ENCODE measurements at regions not wholly inside any gene's neighbourhood (a gene's known extent, or its start where the extent isn't known, plus 50 kb on each side); places are given as distances from the start of the nearest gene placed in this dataset.

DNA sequence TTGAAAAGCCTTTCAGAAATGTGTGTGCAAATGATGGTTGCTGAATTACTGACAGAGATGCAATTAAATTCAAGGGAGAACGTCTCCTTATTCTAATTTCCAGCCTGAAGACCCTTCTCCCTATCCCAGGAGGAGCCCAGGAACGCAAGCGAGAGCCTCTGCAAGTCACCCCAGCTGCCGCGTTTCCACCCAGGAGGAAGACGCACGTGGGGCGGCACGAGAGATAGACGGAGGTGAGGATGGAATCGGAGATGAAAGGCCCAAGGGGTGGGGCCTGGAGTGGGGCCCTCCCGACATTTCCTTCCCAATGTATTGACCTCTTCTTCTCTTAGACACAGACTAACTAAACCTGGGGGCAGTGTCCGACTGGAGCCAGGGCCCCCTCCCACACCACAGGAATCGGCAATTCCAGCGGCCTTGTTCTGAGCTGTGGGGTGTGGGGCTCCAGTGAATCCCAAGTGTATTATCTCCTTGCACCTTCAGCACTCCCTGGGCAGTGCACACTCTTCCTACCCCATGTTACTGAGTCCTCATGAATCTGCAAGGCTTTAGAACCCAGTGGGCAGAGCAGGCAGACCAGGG lies 322.5 kb downstream of the AJAP1 start:
- in situ Hi-C loops (cut with MboI; ENCODE audit: low pct_ligation_motif_present in 1 of 4, low pct_unique_long_range_greater_than_20kb in 1 of 4, low sequenced_read_pairs in 3 of 4) (no loop called here), intact Hi-C loops (cut with DNase I; ENCODE audit: low total_unique reads) (no loop called here)
- Histone ChIP-seq H3K4me1 (no peaks in the 10 kb centered on the region), H3K4me3 (no peak overlapping the region), H3K27ac (peak overlapping the region in 1 of 4 donors; percentile 19), H3K27me3 (no peaks in the 10 kb centered on the region), H3K36me3 (no peaks in the 10 kb centered on the region), H3K9me3 (no peaks in the 10 kb centered on the region)
- 84 to 100% methylated on average over 2 to 15 of the region's 15 CpGs for WGBS, 2 donors (ENCODE audit: low coverage in 1 of 2)
- DNase-seq: no peak
- TF ChIP-seq POLR2A (IDR thresholded peaks at IDR 0.05) (no peak), EP300 (IDR thresholded peaks at IDR 0.05; ENCODE audit: low read depth) (no peak), POLR2AphosphoS5 (IDR thresholded peaks at IDR 0.05) (no peak)
- TF ChIP-seq, protein P1, sequence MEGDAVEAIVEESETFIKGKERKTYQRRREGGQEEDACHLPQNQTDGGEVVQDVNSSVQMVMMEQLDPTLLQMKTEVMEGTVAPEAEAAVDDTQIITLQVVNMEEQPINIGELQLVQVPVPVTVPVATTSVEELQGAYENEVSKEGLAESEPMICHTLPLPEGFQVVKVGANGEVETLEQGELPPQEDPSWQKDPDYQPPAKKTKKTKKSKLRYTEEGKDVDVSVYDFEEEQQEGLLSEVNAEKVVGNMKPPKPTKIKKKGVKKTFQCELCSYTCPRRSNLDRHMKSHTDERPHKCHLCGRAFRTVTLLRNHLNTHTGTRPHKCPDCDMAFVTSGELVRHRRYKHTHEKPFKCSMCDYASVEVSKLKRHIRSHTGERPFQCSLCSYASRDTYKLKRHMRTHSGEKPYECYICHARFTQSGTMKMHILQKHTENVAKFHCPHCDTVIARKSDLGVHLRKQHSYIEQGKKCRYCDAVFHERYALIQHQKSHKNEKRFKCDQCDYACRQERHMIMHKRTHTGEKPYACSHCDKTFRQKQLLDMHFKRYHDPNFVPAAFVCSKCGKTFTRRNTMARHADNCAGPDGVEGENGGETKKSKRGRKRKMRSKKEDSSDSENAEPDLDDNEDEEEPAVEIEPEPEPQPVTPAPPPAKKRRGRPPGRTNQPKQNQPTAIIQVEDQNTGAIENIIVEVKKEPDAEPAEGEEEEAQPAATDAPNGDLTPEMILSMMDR (IDR thresholded peaks at IDR 0.05): no peak

DNA sequence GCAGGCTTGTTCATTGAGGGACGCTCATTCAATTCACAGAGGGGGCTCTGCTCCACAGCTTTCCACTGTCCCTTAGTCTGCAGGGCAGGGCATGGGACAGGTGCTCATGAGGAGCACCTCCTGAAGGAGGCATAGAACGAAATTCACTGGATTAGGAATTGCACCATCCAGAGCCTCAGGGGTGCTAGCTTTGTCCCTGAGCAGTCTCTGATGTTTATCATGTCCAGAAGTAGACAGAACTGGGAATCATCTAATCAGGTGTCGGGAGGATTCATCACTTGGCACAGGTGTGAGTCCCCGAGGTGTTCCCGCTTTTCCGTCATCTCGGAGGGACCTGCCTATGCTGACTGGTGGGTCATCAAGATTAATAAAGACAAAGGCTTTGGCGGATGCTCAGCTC lies 321.4 kb downstream of the AJAP1 start:
- Histone ChIP-seq H3K27ac (no peak overlapping the region), H3K4me3 (no peak overlapping the region), H3K4me1 (no peaks in the 10 kb centered on the region), H3K27me3 (no peaks in the 10 kb centered on the region), H3K36me3 (no peaks in the 10 kb centered on the region), H3K9me3 (no peaks in the 10 kb centered on the region)
- no peak for TF ChIP-seq POLR2A (IDR thresholded peaks at IDR 0.05)
- TF ChIP-seq, protein P1 (IDR thresholded peaks at IDR 0.05): no peak
- no peak for TF ChIP-seq POLR2AphosphoS5 (IDR thresholded peaks at IDR 0.05)
- no peak for TF ChIP-seq EP300 (IDR thresholded peaks at IDR 0.05; ENCODE audit: low read depth)
- in situ Hi-C loops (cut with MboI; ENCODE audit: low pct_ligation_motif_present in 1 of 4, low pct_unique_long_range_greater_than_20kb in 1 of 4, low sequenced_read_pairs in 3 of 4) (no loop called here), intact Hi-C loops (cut with DNase I; ENCODE audit: low total_unique reads) (no loop called here)
- WGBS, 2 donors (ENCODE audit: low coverage in 1 of 2): 79% methylated on average over 8 of the region's 8 CpGs; no CpG with 5 or more reads in 1 of the 2 donors
- no peak for DNase-seq

DNA sequence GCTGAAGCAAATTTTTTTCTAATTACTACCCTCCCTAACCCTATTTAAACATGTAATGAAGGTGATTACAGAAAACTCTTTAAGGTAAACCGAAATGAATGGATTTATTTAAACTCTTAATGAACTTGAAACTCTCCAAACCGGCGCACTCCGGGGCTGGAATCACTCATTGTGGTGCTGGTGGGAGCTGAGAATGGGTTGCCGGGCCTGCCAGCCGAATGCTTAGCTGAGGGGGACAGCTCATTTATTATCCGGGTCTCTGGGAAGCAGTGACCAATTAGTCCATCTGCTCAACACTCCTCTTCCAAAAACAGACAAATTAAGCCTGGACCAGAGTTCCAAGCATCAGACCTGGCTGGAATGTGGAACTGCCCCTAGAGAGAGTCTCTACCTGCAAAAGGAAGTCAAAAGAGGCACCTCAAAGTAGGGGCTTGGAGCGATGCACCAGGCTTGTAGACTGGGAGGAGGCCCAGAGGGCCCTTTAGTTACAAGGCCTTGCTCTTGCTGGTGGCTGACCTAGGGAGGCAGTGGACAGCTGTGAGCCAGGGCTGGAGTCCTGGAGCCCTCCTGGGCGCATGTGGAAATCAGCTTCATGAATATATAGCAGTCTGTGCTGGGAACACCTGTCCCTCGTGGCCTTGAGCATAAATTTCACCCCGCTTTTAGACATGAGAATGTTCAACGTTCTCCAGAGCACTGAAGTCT lies 320.7 kb downstream of the AJAP1 start:
- TF ChIP-seq POLR2AphosphoS5 (IDR thresholded peaks at IDR 0.05) (no peak), POLR2A (IDR thresholded peaks at IDR 0.05) (no peak), EP300 (IDR thresholded peaks at IDR 0.05; ENCODE audit: low read depth) (no peak)
- TF ChIP-seq, protein P1 (IDR thresholded peaks at IDR 0.05): no peak
- Histone ChIP-seq H3K36me3 (no peaks in the 10 kb centered on the region), H3K4me1 (no peaks in the 10 kb centered on the region), H3K27me3 (no peaks in the 10 kb centered on the region), H3K9me3 (no peaks in the 10 kb centered on the region), H3K27ac (no peak overlapping the region), H3K4me3 (no peak overlapping the region)
- 71 to 84% methylated on average over 1 to 12 of the region's 12 CpGs for WGBS, 2 donors (ENCODE audit: low coverage in 1 of 2)
- in situ Hi-C loops (cut with MboI; ENCODE audit: low pct_ligation_motif_present in 1 of 4, low pct_unique_long_range_greater_than_20kb in 1 of 4, low sequenced_read_pairs in 3 of 4) (no loop called here), intact Hi-C loops (cut with DNase I; ENCODE audit: low total_unique reads) (no loop called here)
- DNase-seq: no peak

DNA sequence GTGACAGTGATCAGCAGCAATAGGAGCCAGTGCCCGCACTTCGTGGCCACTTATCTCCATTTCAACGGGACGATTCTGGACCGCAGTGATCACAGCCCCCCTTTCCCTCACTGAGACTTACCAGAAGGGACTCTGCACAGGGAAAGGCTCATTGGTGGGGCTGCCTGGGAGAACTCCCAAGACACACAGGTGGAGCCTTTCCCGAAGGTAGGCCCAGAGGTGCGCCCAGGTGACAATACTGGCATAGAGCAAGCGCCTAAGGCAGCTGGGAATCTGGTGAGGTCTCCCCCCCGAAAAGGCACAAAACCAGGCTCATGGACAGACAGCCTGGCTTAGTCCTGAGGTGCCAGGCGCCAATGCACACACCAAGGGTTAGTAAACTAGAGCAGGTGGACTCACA lies 318.9 kb downstream of the AJAP1 start:
- Histone ChIP-seq H3K27ac (no peak overlapping the region), H3K4me1 (no peaks in the 10 kb centered on the region), H3K36me3 (no peaks in the 10 kb centered on the region), H3K27me3 (no peaks in the 10 kb centered on the region), H3K9me3 (no peaks in the 10 kb centered on the region), H3K4me3 (no peak overlapping the region)
- 92% methylated on average over 9 of the region's 10 CpGs; no CpG with 5 or more reads in 1 of the 2 donors for WGBS, 2 donors (ENCODE audit: low coverage in 1 of 2)
- intact Hi-C loops (cut with DNase I; ENCODE audit: low total_unique reads) (no loop called here), in situ Hi-C loops (cut with MboI; ENCODE audit: low pct_ligation_motif_present in 1 of 4, low pct_unique_long_range_greater_than_20kb in 1 of 4, low sequenced_read_pairs in 3 of 4) (no loop called here)
- no peak for TF ChIP-seq EP300 (IDR thresholded peaks at IDR 0.05; ENCODE audit: low read depth)
- TF ChIP-seq, protein P1 (IDR thresholded peaks at IDR 0.05): no peak
- TF ChIP-seq POLR2A (IDR thresholded peaks at IDR 0.05): no peak
- no peak for DNase-seq
